Astrocyte of the cerebellum (primary cell): ENCODE measurements at regions not wholly inside any gene's neighbourhood (a gene's known extent, or its start where the extent isn't known, plus 50 kb on each side); places are given as distances from the start of the nearest gene placed in this dataset.
"Not testable (repeated sequence)": the region's sequence is repeated elsewhere in the genome, so short reads cannot be mapped to it uniquely, and the experiment has no call there.

Experiments used
- DNase-seq: peaks from one replicate; pipeline ENCODE4 v3.0.0-alpha.2; 2011; ENCODE audit warnings: low read depth
- H3K4me3 ChIP-seq: 2 replicates; pipeline ENCODE4 v1.5.1; 2011; ENCODE audit warnings: mild to moderate bottlenecking, low read depth, low read length, moderate library complexity
- in situ Hi-C: cut with HindIII; loops from 2 replicates; pipeline ENCODE4 v1.10.0; 2017; ENCODE audit warnings: low sequenced_read_pairs
- TF ChIP-seq, protein P1 (sequence below): IDR thresholded peaks from 2 replicates; pipeline ENCODE4 v1.5.1; 2012; ENCODE audit warnings: low read length, low read depth, moderate library complexity, mild to moderate bottlenecking; ENCODE audit errors: missing control alignments

DNA sequence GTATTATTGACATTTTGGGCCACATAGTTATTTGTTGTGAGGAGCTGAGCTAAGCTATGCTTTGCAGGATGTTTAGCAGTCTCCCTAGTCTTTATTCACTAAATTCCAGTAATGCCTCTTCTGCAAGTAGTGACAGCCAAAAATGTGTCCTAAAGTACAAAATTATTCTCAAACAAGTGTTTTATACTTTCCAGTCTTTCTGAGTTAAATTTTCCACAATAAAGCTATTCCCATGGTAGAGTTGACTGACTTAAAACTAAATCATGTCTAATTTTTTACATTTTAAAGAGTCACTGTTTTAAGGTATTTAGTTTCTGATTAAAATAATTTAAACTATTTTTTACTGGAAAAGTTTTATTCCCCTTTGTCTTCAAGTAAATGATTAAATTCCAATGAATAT lies 717.8 kb upstream of the HS3ST5 start:
- no peak for DNase-seq
- in situ Hi-C loops = no loop called here
- H3K4me3 ChIP-seq = no peak overlapping the region
- TF ChIP-seq, protein P1, sequence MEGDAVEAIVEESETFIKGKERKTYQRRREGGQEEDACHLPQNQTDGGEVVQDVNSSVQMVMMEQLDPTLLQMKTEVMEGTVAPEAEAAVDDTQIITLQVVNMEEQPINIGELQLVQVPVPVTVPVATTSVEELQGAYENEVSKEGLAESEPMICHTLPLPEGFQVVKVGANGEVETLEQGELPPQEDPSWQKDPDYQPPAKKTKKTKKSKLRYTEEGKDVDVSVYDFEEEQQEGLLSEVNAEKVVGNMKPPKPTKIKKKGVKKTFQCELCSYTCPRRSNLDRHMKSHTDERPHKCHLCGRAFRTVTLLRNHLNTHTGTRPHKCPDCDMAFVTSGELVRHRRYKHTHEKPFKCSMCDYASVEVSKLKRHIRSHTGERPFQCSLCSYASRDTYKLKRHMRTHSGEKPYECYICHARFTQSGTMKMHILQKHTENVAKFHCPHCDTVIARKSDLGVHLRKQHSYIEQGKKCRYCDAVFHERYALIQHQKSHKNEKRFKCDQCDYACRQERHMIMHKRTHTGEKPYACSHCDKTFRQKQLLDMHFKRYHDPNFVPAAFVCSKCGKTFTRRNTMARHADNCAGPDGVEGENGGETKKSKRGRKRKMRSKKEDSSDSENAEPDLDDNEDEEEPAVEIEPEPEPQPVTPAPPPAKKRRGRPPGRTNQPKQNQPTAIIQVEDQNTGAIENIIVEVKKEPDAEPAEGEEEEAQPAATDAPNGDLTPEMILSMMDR = no peak

DNA sequence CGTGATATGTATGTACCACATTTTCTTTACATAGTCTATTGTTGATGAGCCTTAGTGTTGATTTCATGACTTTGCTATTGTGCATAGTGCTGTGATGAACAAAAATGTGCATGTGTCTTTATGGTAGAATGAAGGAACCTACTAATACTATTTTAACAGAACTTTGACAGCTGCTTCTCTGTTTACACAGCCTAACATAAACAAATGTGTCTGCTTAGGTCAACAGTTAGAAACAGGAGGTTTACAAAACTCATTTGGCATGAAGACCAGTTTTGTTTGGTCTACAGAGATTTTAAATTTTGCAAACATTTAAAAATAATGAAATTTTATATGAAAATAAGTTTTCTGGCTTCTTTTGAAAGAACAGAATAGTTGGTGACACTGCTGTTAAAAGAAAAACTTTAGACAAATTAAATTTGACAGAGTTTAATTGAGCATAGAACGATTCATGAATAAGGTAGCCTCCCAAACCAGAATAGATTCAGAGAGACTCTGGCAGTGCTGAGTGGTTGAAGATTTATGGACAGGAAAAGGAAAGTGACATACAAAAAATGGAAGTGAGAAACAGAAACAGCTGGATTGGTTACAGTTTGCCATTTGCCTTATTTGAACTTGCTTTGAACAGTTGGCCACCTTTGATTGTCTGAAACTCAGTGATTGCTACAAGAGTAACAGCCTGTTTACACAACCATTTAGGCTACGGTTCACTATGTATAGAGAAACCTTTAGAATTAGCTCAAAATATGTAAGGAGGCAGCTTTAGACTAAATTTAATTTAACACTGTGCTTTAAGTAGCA lies 715.8 kb upstream of the HS3ST5 start:
- DNase-seq = no peak
- in situ Hi-C loops = no loop called here
- no peak overlapping the region for H3K4me3 ChIP-seq
- TF ChIP-seq, protein P1 = no peak

DNA sequence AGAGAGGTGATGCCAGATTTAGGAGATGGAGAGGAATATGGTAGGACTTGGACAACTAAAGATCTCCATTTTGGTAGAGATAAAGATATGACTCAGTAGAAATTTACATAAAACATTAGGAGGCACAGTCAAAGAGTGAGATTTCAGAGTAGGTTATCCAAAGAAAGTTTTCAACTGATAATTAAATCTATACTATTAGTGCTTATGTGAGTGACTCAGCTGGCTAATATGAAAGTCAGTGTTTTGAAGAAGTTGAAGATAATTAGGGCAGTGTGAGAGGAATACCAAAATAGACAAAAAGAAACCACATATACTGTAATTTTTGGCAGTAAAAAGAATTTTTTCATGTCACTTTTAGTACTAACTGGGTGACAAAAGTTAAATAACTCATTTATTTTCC lies 712.8 kb upstream of the HS3ST5 start:
- H3K4me3 ChIP-seq = no peak overlapping the region
- TF ChIP-seq, protein P1 = no peak
- DNase-seq = no peak
- in situ Hi-C loops = no loop called here

DNA sequence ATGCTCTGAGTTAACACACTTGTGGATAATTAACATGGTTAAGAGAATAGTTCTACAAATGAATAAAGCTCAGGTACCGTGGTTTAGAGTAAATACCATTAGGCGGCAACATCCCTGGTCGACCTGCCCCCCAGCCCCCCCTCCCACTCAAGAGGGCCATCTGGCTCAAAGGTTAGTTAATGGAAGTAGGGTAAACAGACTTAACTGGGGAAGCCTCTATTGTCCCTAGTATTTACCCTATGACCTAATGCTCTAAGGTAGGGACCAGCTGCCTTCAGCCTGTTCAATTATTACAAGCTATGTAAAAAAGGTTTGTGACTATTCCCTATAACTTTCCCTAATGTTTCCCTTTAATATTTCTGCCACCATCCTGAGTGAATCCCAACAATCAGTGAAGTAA lies 711.4 kb upstream of the HS3ST5 start:
- DNase-seq, in situ Hi-C loops, H3K4me3 ChIP-seq: not testable (repeated sequence)

DNA sequence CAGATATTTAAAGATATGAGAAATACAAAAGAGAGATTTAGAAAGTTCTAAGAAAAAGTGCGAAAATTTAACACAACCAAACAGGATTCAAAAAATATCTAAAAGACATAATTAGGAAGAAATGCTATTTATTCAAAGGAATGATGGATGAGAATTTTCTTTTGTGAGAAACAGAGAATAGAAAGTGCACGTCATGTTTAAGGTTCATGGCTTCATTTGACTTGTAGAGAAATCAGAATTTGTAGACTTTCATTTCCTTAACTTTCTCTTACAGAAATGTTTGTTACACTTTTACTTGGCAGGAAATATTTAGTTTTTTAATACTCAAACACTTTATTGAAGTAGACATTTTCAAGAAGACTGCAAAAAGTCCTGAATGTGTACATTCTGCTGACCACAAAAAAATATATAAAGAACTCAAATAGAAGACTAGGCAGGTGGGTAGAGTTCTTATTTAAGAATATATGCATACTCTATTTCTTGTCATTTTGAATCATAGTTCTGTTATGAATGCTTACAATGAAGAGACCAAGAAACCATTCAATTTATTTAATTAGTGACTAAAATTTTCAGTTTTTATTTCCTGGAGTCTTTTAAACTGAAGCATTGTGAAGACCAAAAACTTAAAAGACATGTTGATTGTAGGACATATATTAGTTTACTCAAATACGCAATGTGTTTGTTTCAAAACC lies 710.5 kb upstream of the HS3ST5 start:
- TF ChIP-seq, protein P1 = no peak
- H3K4me3 ChIP-seq = no peak overlapping the region
- DNase-seq = no peak
- in situ Hi-C loops = no loop called here

DNA sequence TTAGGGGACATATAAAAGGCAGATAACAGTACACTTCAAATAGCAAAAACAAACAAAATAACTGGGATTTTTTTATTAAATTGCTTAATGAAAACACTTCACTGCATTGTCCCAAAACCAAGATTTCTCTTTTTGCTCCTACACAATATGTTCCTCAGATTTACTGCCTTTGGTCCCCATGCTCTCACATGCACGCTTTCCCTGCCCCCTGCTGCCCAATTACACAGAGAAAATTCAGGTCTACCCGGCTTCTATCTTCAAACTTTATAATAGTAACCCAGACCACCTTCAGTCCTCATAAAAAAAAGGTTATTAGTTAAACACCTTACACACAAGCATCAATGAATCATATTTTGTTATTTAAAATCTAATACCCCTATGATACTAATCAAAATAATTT lies 673.8 kb upstream of the HS3ST5 start:
- in situ Hi-C loops = no loop called here

More for the DNA sequence above, 673.8 kb upstream of the HS3ST5 start:
- DNase-seq = no peak
- no peak overlapping the region for H3K4me3 ChIP-seq
- TF ChIP-seq, protein P1 = no peak
